ENCODE measurements at regions not wholly inside any gene's neighbourhood (a gene's known extent, or its start where the extent isn't known, plus 50 kb on each side); places are given as distances from the start of the nearest gene placed in this dataset.

DNA sequence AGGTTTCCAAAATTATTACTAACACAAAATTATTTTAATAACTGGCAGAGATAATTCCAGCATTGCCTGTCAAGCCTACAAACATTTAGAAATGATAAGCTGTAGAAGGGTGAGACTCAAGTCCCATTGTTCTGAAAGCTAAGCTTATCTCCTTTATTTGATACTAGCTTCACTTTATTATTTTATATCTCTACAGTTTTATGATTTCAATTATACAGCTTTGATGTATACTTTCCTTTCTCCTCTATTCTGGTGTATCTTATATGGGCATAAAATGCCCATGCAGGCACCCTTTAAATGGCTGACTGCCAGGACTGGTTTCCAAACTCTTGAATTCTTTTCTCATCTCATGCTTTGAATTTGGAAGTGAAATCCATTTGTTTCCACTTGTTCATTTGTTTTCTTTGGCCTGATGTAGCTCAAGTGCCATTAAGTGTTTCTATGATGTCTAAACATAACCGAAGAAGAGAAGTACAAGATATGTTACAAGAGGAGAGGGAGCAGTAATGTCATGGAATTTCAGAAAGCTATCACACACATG, 372.1 kb upstream of the ARHGEF26 start:
- ATAC-seq = no peak
- intact Hi-C loops (cut with DNase I) = no loop called here
- Histone ChIP-seq H3K27ac (no peak overlapping the region), H3K27me3 (no peaks in the 10 kb centered on the region), H3K9me3 (no peaks in the 10 kb centered on the region), H3K4me1 (no peaks in the 10 kb centered on the region), H3K36me3 (no peaks in the 10 kb centered on the region), H3K4me3 (no peak overlapping the region)
- DNase-seq = no peak
- TF ChIP-seq, protein P1, sequence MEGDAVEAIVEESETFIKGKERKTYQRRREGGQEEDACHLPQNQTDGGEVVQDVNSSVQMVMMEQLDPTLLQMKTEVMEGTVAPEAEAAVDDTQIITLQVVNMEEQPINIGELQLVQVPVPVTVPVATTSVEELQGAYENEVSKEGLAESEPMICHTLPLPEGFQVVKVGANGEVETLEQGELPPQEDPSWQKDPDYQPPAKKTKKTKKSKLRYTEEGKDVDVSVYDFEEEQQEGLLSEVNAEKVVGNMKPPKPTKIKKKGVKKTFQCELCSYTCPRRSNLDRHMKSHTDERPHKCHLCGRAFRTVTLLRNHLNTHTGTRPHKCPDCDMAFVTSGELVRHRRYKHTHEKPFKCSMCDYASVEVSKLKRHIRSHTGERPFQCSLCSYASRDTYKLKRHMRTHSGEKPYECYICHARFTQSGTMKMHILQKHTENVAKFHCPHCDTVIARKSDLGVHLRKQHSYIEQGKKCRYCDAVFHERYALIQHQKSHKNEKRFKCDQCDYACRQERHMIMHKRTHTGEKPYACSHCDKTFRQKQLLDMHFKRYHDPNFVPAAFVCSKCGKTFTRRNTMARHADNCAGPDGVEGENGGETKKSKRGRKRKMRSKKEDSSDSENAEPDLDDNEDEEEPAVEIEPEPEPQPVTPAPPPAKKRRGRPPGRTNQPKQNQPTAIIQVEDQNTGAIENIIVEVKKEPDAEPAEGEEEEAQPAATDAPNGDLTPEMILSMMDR (IDR thresholded peaks at IDR 0.05) = no peak

DNA sequence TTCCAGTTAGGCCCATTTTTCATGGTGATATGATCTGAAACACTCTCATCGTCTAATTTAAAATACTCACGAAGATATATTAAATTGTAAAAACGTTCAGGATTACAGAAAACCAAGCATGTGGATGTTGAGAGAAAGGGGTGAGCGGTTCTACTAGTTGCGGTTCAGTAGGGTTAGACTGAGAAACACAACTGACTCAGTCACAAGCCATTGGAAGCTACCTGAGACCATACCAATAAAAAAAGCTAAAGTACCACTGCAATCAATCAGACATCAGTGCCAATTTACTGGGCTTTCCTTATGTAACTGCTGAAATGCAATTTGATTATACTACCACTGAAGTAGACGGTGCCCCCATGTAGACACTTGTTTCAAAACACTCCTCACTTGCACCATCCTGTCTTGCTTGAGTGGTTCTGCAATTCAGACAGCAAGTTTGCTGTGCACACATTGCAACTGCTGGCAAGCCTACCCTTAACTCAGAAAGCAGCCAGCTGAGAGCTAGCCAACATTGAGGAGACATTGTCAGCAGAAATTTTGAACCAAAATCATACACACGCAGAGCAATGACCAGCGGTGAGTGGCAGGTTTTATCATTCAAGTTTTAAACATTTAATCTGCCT, 368.7 kb upstream of the ARHGEF26 start:
- intact Hi-C loops (cut with DNase I) = no loop called here
- TF ChIP-seq, protein P1 (IDR thresholded peaks at IDR 0.05) = no peak
- H3K9me3 ChIP-seq = no peaks in the 10 kb centered on the region
- no peak for DNase-seq
- H3K27me3 ChIP-seq = no peaks in the 10 kb centered on the region
- H3K4me3 ChIP-seq = no peak overlapping the region
- ATAC-seq = peak; percentile 74
- no peaks in the 10 kb centered on the region for H3K36me3 ChIP-seq
- no peak overlapping the region for H3K27ac ChIP-seq
- H3K4me1 ChIP-seq = no peaks in the 10 kb centered on the region

DNA sequence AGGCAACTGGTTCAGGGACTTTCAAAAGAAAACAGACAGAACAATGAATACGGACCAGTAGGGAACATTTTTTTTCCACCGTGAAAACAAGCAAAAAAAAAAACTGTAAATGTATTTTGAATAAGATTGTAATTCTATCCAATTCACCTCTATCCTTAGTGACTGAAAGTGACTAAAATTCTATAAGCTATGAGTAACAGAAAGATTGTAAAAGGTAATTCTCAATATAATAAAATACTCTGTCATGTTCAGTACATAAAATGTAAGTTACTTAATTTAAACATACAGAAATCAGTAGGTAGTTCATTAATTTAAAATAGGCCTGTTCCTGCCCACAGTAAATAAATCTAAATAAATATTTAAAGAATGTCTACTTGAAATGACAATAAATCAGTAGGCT, 368.2 kb upstream of the ARHGEF26 start:
- H3K9me3 ChIP-seq = no peaks in the 10 kb centered on the region
- TF ChIP-seq, protein P1 (IDR thresholded peaks at IDR 0.05) = no peak
- DNase-seq (no peak), ATAC-seq (no peak)
- H3K27ac ChIP-seq = no peak overlapping the region
- no peaks in the 10 kb centered on the region for H3K36me3 ChIP-seq
- intact Hi-C loops (cut with DNase I) = no loop called here
- no peak overlapping the region for H3K4me3 ChIP-seq
- no peaks in the 10 kb centered on the region for H3K27me3 ChIP-seq
- no peaks in the 10 kb centered on the region for H3K4me1 ChIP-seq

DNA sequence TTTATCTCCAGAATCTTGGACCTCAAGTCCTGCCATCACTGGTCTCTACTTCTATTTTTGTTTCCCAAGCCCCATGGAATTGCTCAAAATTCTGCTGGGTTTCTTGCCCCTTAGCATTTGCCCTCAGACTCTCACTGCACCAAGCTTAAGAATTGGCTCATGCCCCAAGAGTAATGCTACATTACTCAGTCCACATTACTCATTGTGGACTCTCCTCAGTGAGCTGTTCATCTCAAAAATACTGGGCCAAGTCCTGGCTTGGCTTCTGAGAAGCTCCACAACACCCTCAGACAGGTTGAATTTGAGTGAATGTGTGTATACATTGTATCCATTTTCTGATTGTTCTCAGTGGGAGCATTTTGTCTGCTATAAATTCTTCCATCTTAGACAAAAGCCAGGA, 364.4 kb upstream of the ARHGEF26 start:
- no peak for DNase-seq

DNA sequence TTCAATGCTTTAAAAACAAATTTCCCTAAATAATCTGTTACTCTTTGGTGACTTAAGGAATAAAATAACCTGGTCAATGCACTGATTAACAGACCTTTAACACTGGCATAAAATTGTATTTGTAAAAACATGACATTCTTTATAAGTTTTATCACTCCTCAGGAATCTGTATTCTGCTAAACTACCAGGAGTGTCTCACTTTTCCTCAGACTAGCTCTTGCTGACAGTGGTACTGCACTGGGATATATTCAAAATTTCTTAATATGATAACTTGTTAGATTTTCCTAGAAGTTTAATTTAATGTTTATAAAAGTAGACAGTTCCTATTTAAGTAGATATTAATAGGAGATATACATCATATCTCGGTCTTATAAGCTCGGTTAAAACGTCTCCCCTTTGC, 363.4 kb upstream of the ARHGEF26 start:
- Histone ChIP-seq H3K9me3 (no peaks in the 10 kb centered on the region), H3K4me3 (no peak overlapping the region), H3K36me3 (no peaks in the 10 kb centered on the region), H3K27me3 (no peaks in the 10 kb centered on the region), H3K4me1 (no peaks in the 10 kb centered on the region), H3K27ac (no peak overlapping the region)
- TF ChIP-seq, protein P1 (IDR thresholded peaks at IDR 0.05) = no peak
- intact Hi-C loops (cut with DNase I) = no loop called here
- DNase-seq (no peak), ATAC-seq (no peak)

More for the DNA sequence above, 364.4 kb upstream of the ARHGEF26 start:
- no peaks in the 10 kb centered on the region for H3K9me3 ChIP-seq
- ATAC-seq = no peak
- intact Hi-C loops (cut with DNase I) = no loop called here
- no peak overlapping the region for H3K27ac ChIP-seq
- TF ChIP-seq, protein P1 (IDR thresholded peaks at IDR 0.05) = no peak
- no peak overlapping the region for H3K4me3 ChIP-seq
- no peaks in the 10 kb centered on the region for H3K27me3 ChIP-seq
- no peaks in the 10 kb centered on the region for H3K4me1 ChIP-seq
- no peaks in the 10 kb centered on the region for H3K36me3 ChIP-seq

DNA sequence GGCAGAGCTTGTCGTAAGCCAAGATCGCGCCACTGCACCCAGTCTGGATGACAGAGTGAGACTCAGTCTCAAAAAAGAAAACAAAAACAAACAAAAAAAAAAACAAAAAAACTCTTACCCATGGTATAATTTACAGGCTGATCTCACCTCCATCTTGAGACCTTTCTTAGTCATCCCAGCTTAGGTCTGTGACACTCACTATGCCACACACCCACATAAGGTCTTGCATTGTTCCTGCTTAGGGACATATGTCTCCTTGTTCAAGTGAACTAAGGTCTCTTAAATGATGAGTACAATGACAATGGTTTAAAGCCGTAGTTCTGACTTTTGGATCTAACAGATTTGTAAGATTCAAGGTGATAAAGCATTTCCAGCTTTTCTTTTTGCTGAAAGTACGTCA, 360.2 kb upstream of the ARHGEF26 start:
- Histone ChIP-seq H3K4me1 (no peaks in the 10 kb centered on the region), H3K27me3 (no peaks in the 10 kb centered on the region), H3K9me3 (no peaks in the 10 kb centered on the region), H3K4me3 (no peak overlapping the region), H3K27ac (no peak overlapping the region), H3K36me3 (no peaks in the 10 kb centered on the region)
- ATAC-seq = no peak
- intact Hi-C loops (cut with DNase I) = no loop called here
- no peak for DNase-seq
- TF ChIP-seq, protein P1 (IDR thresholded peaks at IDR 0.05) = no peak
